NCI-H2227 treated with DMSO at 0.1 percent for 48 hours (cell line): ENCODE measurements at regions not wholly inside any gene's neighbourhood (a gene's known extent, or its start where the extent isn't known, plus 50 kb on each side); places are given as distances from the start of the nearest gene placed in this dataset.

Source experiments
- DNase-seq: peaks from one replicate; lab custom pipeline; 2025; lab: John Stamatoyannopoulos, UW

DNA sequence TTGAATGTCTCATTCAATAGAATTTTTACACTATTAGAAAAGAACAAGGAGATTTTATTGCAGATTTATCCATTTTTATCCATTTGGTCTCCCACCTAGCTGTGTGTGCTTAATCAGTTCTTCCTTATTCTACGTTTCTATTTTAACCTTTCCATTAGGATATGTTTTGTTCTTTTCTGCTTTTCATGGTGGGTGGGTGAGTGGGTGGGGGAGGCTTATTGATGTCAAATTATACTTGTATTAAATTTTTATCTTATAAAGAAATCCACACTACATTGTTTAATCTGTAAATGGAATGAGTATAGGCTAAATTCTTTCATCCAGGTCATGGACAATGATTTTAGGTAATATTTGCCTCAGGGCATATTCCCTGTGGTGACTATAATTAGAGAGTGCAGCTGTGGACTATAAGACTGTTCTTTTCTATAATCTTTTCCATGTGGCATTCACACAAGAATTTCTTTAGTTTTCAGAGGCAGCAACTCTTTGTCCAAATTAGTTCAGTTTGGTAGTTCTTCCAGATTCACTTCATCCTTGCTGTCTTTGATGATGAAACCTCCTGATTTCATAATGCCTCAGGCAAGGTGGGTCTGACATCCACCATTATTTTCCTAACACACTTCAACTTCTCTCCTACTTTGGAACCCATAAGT, 2451.8 kb downstream of the PCDH7 start:
- no peak for DNase-seq

DNA sequence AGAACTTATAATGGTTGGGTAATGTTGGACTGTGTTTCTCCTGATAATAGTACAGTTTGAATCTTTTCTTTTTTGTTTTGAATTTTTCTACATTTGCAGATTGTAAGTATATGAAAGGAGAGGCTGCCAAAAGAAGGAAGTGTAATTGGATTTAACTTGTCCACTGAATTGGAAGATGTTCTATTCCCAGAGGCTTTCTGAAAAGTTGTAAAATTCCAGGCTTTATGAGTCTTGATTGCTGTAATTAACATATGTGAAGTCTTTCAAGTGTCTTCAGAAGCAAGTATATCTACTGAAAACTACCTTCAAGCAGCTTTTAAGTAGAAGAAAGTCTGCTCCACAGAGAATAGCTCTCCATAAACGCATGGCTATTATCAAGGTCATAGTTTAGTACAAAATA, 2456.4 kb downstream of the PCDH7 start:
- DNase-seq = no peak

DNA sequence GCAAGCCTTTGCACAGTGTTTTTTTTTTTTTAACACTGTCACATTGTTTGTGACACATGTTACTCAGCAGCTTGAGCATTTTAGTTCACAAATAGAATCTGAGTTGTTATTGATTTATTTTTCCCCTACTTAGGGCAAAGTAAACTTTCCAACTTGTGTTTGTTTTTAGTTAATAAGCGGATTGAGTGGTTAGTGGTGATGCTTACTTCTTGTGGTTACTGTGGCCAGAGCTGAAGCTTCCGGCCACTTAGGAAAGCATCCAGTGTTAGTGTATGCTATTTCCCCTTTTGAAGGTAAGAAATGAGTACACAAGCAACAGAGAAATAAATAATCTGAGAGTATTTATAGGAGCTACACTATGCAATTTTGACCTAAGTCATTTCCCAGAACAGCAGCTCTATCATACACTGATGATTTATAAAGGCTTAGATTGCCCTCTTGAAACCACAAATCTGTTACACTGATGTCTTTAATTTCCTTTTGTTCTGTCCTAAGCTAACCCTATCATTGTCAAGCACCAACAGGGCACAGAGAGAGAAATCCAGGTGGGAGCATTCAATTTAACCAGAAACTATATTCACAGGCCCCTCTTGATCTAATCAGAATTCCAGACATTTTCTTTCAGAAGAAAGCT, 2464.6 kb downstream of the PCDH7 start:
- DNase-seq = no peak

DNA sequence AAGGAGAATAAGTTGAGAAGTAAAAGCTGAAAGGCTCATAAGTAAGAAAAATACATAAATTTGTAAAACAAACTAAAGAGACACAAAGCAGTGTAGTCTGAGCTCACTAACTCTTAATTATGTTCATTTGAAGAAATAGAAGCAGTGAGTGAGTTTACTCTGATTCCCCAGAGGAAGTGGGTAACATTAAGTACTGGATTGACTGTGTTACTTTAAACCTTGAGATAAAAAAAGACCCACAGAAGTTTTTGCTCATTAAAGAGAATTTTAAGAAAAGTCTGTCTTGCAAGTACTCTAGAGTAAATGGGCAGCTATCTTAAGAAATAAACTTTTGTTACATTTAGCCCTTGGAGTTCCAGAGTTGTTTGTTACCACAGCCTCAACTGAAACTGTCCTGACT, 2466.9 kb downstream of the PCDH7 start:
- DNase-seq = no peak

DNA sequence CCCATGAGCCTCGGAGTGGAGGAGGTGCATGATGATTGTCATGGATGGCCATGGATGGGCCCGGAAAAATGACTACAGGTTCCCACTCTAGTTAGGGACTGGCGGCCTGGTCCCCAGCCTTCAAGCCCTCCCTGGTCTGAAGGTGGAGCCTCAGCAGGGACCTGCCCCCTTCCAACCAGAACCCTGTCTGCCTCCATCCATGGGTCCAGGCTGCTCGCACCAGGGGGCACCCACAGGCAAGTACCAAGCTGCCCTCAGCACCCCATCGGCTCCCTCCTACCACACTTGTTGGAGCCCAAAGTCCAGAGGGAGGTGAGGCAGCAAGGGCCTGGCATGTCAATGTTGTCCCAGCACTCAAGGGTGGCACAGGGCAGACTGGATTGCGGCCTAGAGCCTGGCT, 2468.6 kb downstream of the PCDH7 start:
- DNase-seq = no peak

DNA sequence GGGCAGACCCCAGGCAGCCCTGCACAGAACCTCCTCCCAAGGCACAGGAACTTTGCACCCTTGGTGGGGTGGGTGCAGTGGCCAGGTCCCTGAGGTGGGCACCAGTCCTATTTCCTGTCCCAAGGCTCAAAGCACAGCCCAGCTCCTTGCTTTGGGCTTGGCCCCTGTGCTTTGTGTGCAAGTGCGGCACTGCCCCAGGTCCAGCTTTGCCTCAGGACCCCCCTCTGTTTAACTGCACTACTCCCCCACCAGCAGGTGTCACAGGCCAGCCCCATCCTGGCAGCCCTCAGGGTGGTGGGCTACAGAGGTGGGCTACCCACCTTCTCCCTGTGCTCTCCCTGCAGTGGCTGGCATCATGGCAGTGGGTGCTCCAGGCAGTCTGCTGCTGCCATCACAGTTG, 2469.0 kb downstream of the PCDH7 start:
- no peak for DNase-seq

DNA sequence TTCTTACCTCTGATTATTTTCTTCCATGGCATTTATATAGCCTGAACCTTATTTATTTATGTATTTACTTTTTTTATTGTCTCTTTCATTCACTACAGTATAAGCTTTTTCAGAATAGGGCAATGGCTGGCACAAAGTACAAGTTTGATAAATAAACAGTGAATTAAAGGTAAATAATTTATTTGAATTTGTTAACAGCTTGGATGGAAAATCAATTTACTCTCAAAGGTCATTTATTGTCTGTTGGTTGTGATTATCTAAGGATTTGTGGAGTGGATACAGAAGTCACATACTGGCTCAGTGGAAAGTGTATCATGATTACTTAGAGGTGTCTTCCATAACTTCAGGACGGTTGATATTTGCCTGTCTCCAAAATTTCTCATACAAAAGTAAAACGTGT, 2472.9 kb downstream of the PCDH7 start:
- no peak for DNase-seq

DNA sequence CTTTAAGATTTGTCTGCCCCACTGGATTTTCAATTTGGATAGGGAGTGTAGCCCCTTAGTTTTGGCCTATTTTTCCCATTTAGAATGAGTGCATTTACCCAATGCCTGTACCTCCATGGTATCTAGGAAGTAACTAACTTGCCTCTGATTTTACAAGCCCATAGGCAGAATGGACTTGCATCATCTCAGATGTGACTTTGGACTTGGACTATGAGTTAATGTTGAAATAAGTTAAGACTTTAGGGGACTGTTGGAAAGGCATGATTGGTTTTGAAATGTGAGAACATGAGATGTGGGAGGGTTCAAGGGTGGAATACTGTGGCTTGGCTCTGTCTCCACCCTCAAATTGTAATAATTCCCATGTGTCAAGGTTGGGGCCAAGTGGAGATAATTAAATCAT, 2480.2 kb downstream of the PCDH7 start:
- no peak for DNase-seq

DNA sequence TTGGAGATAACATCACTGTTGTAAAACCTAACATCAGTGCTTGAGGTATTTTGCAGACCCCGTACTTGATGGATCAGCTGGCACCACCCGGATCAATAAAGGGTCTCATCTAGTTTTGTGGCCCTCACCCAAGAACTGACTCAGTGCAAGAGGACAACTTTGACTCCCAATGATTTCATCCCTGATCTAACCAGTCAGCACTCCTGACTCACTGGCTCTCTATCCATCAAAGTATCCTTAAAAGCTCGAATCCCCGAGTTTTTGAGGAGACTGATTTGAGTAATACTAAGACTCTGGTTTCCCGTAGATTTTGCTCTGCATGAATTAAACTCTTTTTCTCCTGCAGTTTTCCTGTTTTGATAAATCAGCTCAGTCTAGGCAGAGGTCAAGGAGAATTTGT, 2498.1 kb downstream of the PCDH7 start:
- no peak for DNase-seq

DNA sequence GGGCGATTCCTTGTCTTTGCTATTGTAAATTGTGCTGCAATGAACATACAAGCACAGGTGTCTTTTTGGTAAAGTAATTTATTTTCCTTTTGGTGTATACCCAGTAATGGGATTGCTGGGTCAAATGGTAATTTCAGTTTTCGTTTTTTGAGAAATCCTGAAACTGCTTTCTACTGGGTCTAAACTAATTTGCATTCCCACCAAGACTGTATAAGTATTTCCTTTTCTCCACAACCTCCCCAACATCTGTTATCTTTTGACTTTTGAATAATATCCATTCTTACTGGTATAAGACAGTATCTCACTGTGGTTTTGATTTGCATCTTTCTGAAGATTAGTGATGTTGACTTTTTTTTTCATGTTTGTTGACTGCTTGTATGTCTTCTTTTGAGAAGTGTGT, 2506.0 kb downstream of the PCDH7 start:
- no peak for DNase-seq

DNA sequence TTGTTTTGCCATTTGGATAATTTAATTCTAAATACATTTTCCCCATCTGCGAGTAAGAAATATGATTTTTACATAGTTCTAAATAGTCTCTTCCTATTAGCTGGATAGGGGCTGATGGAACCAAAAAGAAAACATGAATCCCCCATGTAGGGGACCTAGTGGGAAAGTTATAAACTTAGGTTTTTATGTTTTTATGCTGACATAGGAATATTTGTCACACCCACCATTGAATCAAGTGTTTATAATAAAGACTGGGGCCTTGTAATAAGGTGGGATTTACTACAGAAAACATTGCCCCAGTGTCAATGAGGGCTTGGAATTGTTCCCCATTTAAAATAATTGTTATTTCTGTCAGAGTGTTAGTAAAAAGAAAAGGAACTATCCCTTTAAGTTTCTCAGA, 2506.6 kb downstream of the PCDH7 start:
- DNase-seq = no peak

DNA sequence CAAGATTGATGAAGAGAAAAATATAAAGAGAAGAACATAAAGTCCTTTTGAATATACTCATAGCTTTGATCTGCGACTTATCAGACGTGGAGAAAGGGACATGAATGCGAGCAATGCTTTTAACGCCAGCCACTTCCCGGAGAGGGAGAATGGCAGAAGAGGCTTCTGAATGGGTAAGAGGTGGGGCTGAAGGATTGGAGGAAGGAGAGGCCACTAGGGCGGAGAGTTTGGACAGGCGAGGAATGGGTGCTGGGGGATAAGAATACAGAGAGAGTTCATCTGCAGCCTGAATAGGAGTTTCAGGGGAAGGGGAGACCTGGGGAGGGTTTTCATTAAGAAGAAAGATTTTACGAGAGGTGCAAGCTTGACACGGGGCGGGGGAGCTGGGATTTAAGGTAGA, 2534.9 kb downstream of the PCDH7 start:
- no peak for DNase-seq

DNA sequence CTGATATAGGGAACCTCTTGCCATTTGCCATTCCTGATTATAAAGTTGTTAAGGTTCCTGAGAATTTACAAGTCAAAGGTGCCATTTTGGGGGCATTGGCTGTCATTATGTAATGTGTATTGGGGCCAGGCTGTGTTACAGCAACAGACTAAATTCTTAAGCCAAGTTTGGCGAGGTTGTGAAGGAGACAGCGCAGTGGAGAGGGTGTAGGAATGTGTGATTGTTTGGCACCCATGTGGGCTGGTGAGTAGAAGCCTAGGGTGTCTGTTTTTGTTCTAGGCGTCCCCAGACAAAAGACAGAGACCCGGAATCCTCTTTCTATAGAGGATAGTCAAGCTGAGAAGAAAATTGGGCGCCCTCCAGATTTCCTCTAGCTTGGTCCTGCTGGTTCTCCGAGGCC, 2535.3 kb downstream of the PCDH7 start:
- DNase-seq = no peak

DNA sequence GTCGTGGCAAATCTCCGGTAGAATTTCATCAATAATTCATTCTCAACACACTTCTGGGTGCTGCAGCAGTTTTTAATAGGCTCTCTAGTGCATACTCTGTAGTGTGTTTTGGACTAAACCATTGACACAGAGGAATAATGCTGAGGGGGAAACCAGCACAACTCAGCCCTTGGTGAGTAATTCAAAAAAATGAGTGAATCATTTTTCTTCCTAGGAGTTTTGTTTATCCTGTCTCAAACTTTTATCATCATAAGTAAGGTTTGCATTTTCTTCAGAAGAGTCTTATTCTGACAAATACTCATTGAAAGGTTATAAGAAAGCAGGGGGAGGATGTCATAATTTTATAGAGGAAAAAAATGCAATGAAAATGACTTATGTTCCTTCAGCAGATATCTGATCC, 2542.7 kb downstream of the PCDH7 start:
- DNase-seq = no peak

DNA sequence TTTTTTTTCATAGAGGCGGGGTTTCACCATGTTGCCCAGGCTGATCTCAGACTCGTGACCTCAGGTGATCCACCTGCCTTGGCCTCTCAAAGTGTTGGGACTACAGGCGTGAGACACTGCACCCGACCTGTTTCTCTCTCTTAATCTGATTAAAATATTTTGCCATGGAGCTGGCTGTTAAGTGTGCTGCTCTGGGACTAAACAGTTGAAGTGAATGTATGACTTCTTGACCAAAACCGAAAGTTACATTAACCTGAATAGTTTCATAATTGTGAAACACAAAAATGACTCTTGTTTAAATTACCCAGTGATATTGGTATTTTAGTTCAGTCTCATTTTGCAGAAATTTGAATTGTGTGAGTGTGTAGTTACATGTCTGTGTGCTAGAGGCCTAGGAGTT, 2548.6 kb downstream of the PCDH7 start:
- DNase-seq = no peak

DNA sequence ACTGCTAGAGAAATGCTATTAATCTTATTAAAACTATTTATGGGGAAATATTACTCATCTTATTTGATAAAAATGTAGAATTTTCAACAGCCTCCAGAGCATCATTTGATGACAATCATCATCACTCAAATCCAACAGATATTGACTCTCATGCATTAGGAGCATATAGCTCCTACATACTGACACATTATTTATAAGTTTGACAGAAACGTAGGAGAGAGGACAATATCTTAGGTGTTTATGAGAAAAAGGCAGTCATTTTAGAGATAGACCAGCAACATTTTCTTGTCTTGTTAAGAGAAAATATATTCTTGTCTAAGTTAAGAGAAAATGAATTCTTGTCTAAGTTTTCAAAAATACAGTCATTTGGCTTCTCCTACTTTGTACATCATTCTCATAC, 2550.2 kb downstream of the PCDH7 start:
- DNase-seq = no peak

DNA sequence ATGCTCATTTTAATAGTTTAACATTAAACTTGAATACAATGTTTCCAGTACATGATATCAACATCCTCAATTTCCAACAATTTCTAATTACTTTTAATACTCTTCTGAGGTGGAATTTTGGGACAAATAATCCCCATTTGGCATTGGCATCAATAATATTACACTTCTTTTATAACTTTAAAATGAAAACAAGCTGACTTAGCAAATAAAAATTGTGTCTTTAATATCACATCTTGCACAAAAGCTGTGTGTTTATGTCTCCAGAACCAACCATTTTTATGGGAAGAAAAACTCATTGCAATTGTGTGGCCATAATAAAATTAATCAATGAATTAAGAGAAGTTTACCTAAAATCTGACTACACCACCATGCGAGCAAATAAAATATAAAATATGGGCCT, 2552.6 kb downstream of the PCDH7 start:
- no peak for DNase-seq

DNA sequence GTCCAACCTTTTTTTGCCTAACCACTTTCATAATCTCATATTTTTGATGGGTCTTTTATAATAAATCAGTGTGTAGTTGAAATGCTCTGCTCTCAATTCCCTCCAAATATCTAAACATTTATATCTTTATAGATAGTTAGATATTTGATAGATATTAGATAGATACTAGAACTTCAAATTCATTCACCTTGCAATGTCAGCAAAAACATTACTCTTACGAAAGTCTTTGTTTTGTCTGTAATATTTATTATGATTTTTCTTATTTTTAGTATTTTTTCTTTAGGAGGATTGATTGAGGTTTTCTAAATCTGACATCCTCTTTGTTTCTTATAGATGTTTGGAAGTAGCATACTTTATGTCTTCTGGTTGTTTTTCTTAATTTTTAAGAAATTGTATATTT, 2563.6 kb downstream of the PCDH7 start:
- no peak for DNase-seq

DNA sequence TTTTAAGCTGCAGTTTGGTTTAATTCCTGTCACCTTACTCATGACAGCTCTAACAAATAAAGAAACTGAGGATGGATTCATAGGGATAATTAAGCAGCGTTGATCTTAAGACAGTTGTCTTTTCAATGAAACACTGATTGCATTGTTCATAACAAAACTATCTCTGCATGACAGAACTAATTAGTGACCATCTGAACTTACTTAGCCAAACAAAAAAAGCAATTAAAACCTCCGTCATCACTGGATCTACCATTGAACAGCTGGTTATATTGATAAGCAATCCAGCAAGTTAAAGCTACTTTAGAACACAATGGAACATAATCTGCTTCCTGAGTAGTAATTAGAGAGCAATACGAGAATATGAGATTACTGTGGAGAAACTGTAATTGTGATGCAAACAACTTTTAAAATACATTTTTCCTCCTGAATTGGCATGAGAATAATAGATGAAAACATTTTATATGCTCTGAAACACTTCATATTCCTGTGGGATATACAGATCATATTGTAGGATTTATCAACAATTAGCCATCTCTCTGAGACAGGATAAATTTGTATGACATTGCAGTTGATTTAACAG, 2576.8 kb downstream of the PCDH7 start:
- DNase-seq = no peak

DNA sequence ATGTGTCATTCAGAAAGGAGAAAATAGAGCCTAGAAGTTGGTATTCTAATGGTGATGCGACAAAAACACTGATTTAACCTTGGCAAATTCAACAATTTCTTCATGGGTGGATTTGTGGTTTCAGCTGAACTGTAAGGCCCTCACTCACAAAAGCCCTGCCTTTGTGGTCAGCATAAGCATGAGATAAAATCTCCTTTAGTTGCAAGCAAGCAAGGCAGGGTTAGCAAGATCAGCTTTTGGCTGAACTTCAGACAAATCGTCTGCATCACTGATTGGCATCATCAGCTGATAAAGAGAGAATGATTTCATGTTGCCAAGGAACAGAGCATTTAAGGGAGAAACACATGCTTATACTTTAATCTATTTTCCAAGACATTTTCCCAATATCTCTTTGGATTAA, 2582.2 kb downstream of the PCDH7 start:
- DNase-seq = no peak

DNA sequence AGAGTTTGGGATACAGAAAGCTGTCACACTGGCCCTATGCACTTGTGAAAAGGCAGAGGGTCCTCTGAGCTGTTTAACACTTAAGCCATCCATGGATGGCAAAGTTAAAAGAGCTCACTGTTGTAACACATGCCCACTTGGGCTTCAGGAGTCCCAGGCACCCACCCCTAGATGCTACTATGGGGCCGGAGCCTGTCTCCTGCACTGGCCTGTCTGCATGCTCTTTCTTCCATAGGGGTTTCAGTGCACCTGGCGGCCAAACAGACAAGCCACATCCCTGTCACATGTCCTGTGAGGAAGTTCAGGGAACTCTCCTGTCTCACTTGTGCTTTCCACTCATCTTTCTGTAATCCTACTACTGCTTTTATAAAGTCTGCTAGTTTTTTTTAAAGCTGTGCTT, 2586.0 kb downstream of the PCDH7 start:
- DNase-seq = no peak

DNA sequence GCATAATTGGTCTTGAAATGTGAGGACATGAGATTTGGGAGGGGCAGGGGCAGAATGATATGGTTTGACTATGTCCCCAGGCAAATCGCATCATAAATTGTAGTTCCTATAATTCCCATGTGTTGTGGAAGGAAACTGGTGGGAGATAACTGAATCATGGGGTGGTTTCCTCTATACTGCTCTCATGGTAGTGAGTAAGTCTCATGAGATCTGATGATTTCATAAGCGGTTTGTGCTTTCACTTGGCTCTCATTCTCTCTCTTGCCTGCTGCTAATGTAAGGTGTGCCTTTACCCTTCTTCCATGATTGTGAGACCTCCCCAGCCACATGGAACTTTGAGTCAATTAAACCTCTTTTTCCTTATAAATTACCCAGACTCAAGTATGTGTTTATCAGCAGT, 2595.9 kb downstream of the PCDH7 start:
- DNase-seq = no peak

DNA sequence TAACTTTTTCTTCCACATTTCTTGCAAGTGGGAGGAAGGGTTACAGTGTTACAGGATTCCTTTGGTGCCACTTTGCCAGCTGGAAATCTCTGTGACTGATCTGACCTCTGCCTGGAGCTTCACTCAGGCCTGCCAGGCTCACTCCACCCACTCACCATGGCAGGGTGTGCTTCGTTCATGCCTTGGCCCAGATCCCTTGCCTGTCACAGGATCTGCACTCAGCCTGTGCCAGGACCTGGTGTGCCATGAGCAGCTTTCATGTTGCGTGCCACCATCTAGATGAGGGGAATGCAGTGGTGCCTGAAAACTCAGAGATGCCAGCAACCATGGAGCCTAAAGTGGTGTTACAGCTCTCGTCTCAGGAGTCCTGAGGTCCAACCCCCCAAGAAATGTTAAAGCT, 2596.4 kb downstream of the PCDH7 start:
- DNase-seq = no peak

DNA sequence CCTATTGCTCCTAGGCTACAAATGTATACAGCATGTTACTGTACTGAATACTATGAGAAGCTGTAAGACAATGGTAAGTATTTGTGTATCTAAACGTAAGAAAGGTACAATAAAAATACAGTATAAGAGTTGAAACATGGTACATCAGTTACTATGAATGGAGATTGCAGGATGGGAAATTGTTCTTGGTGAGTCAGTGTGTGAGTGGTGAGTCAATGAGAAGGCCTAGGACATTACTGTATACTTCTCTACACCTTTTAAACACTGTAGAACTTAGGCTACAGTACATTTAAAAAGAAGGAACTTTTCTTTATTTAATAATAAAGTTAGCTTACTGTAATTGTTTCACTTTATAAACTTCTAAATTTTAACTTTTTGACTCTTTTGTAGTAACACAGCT, 2603.2 kb downstream of the PCDH7 start:
- no peak for DNase-seq
